Kidney epithelial cell (primary cell): ENCODE measurements at regions not wholly inside any gene's neighbourhood (a gene's known extent, or its start where the extent isn't known, plus 50 kb on each side); places are given as distances from the start of the nearest gene placed in this dataset.
A peak's percentile ranks its signal among the peaks of the same experiment; 100 is the strongest.
"Not testable (repeated sequence)": the region's sequence is repeated elsewhere in the genome, so short reads cannot be mapped to it uniquely, and the experiment has no call there.

ENCODE experiments used
- DNase-seq: peaks from one replicate; pipeline ENCODE4 v3.0.0-alpha.2; 2010; ENCODE audit warnings: low read depth
- H3K27me3 ChIP-seq: 2 replicates; pipeline ENCODE4 v1.6.0; 2011; ENCODE audit warnings: low read length; ENCODE audit not compliant: control insufficient read depth, insufficient read depth
- H3K36me3 ChIP-seq: 2 replicates; pipeline ENCODE4 v1.5.1; 2011; ENCODE audit warnings: low read length; ENCODE audit not compliant: control insufficient read depth, insufficient read depth
- H3K4me3 ChIP-seq: 2 replicates; pipeline ENCODE4 v1.5.1; 2011; ENCODE audit warnings: low read depth, mild to moderate bottlenecking, control low read depth, low read length
- TF ChIP-seq, protein P1 (sequence below): IDR thresholded peaks from 2 replicates; pipeline ENCODE4 v1.5.1; 2011; ENCODE audit warnings: mild to moderate bottlenecking, moderate library complexity, low read length, control low read depth, inconsistent platforms; ENCODE audit not compliant: insufficient read depth, poor library complexity, severe bottlenecking

DNA sequence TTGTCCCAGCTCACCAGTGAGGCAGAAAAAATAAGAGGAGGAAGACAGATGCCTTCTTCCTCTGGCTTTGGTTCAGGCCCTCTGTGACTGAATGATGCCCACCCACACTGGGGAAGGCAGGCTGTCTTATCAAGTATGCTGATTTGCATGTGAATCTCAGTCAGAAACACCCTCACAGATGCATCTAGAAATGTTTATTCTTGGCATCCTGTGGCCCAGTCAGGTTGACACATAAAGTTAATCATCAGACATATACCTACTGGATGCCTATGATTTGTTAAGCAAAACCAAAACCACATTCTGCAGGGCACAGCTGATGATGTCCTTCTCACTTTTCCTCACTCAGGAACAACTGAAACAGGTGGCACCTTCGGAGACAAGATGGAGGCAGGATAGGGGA is 243.4 kb upstream of the KCNN2 start:
- Histone ChIP-seq H3K4me3 (no peak overlapping the region), H3K27me3 (no peaks in the 10 kb centered on the region)
- TF ChIP-seq, protein P1, sequence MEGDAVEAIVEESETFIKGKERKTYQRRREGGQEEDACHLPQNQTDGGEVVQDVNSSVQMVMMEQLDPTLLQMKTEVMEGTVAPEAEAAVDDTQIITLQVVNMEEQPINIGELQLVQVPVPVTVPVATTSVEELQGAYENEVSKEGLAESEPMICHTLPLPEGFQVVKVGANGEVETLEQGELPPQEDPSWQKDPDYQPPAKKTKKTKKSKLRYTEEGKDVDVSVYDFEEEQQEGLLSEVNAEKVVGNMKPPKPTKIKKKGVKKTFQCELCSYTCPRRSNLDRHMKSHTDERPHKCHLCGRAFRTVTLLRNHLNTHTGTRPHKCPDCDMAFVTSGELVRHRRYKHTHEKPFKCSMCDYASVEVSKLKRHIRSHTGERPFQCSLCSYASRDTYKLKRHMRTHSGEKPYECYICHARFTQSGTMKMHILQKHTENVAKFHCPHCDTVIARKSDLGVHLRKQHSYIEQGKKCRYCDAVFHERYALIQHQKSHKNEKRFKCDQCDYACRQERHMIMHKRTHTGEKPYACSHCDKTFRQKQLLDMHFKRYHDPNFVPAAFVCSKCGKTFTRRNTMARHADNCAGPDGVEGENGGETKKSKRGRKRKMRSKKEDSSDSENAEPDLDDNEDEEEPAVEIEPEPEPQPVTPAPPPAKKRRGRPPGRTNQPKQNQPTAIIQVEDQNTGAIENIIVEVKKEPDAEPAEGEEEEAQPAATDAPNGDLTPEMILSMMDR: no peak

DNA sequence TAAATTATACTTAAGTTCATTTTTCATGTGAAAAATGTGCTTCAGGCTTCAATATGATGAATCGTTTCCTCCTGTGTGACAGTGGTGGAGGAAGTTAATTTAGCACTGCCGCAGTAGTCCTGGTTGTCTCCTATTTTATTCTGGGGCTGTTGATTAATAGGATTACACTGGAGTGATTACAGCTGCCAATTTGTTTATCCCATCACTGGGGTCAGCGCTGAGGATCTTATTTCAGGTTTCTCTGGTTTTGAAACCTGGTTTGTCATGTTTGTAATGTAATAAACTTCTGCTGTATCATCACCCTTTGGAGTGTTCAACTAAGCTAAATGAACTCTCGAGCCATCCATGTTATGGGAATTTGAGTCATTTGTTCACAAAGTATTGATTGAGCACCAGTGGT is 241.7 kb upstream of the KCNN2 start:
- H3K4me3 ChIP-seq: no peak overlapping the region
- no peaks in the 10 kb centered on the region for H3K36me3 ChIP-seq
- no peaks in the 10 kb centered on the region for H3K27me3 ChIP-seq
- TF ChIP-seq, protein P1: no peak
- DNase-seq: no peak

More for the DNA sequence above, 243.4 kb upstream of the KCNN2 start:
- DNase-seq: no peak
- no peaks in the 10 kb centered on the region for H3K36me3 ChIP-seq

DNA sequence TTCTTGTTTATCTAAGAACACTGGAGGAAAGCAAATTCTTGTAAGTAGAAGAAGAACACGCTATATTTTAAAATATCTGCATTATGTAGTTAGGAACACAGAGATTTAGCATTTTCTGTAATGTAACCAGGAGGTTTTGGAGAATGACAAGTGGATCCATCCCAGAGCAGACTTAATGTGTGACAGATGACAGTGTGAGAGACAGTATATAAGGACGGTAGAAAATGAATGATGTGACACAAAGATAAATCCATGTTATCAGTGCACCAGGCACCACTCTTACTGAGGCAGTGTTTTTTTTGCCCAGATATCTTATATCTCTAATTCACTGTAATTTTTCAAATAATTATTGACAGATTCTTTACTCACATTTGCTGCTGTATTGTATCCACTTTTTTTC is 239.0 kb upstream of the KCNN2 start:
- Histone ChIP-seq H3K27me3 (no peaks in the 10 kb centered on the region), H3K36me3 (no peaks in the 10 kb centered on the region), H3K4me3 (no peak overlapping the region)
- TF ChIP-seq, protein P1: no peak
- no peak for DNase-seq

DNA sequence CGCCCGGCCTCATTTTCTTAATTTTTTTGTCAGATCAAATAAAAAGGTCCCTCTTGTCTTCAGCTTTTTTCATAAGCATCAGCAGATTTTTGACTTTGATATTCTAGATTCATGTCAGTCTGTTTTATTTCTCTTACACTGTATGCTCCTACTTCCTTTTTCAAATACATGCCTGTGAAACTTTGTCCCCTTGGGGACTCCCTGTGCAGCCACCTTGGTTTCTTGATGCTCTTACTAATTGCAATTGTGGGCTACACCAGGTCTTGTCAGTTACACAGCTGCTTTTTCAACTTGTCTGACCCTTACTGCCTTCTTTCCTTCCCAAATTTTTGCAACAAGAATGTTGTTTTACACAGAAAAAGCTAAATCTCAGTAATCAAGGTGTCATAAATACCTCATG is 238.2 kb upstream of the KCNN2 start:
- TF ChIP-seq, protein P1: no peak
- no peak for DNase-seq
- H3K27me3 ChIP-seq: no peaks in the 10 kb centered on the region
- H3K36me3 ChIP-seq: no peaks in the 10 kb centered on the region
- no peak overlapping the region for H3K4me3 ChIP-seq

DNA sequence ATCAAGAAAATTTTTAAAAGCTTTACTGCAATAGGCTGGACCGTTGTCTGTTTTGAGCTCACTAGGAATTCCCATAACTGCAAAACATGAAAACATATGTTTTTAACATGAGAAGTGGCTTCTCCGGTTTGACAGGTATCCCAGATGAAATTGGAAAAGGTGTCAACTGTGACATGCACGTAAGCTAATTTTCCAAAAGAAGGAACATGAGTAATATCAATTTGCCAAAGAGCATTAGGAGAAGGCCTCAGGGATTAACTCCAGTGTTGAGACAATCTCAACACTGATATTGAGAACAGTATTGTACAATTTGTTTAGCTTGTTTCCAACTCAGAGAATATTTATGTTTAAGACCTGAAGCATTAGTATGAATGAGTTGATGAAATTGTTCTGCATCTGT is 215.5 kb upstream of the KCNN2 start:
- Histone ChIP-seq H3K4me3 (no peak overlapping the region), H3K36me3 (no peaks in the 10 kb centered on the region), H3K27me3 (no peaks in the 10 kb centered on the region)
- no peak for DNase-seq
- TF ChIP-seq, protein P1: no peak

DNA sequence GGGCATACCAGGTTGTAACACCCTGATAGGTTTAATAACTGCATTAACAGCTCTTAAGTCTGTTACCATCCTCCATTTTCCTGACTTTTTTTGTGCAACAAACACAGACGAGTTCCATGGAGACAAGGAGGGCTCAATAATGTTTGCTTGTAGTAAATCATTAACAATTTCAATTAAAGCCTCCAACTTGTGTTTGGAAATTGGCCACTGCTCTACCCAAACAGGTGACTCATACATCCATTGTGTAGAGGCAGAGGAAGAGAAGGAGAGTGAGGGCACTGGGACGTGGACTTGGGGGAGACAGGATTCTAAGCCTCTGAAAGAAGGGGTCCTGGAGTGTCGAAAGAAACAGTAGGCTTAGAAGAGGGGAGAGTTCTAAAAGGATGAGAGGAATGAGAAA is 213.6 kb upstream of the KCNN2 start:
- TF ChIP-seq, protein P1: no peak
- no peaks in the 10 kb centered on the region for H3K27me3 ChIP-seq
- DNase-seq: peak; percentile 52
- H3K36me3 ChIP-seq: no peaks in the 10 kb centered on the region
- no peak overlapping the region for H3K4me3 ChIP-seq

DNA sequence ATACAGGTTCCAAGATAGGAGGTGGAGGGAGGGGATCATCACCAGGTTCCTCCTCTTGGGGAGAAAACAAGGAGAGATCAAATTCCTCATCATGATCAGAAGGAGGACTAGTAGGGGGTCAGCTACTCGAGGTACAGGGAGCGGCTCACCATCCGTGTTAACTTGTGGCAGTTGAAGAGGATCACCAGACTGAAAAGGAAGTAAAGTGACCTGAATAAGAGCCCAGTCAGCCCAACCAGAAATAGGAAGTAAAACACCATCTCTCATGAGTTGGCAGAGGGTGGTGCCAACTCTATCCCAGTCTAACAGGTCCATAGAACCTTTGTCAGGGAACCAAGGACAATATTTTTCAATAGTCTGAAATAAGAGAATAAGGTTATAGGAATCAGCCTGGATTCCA is 213.1 kb upstream of the KCNN2 start:
- H3K27me3 ChIP-seq, H3K4me3 ChIP-seq, DNase-seq, H3K36me3 ChIP-seq: not testable (repeated sequence)
